Activated CD4-positive, alpha-beta T cell treated with anti-CD3 and anti-CD28 coated beads, Interleukin-2, amount 50 U/mL, for 4 hours (primary cell): ENCODE measurements at regions not wholly inside any gene's neighbourhood (a gene's known extent, or its start where the extent isn't known, plus 50 kb on each side); places are given as distances from the start of the nearest gene placed in this dataset.

Experiments
- DNase-seq, 2 experiments: peaks; one replicate each; pipeline ENCODE4 v3.0.0-alpha.2; 2020

- DNase-seq, result no peak
These were observed 410.4 kb upstream of the NPVF start for GRCh38 chr7:25638590-25639244.

DNA sequence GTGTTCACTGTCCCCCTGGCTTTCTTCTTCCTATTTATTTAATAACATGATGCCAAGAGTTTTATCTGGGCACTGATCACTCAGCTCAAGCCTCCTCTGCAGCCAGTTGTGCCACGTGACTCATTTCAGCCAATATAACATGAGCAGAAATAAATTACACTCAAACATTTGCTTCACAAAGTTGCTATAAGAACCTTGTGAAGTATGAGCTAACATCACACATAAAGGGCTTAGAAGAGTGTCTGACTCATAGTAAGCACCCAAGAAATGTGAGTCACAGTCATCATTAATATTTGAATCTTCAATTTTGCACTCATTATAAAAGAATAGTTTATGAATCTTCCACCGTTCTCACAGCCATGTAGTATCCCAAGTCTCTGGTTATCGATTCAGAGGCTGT is 414.6 kb upstream of the NPVF start:
- no peak for DNase-seq

DNA sequence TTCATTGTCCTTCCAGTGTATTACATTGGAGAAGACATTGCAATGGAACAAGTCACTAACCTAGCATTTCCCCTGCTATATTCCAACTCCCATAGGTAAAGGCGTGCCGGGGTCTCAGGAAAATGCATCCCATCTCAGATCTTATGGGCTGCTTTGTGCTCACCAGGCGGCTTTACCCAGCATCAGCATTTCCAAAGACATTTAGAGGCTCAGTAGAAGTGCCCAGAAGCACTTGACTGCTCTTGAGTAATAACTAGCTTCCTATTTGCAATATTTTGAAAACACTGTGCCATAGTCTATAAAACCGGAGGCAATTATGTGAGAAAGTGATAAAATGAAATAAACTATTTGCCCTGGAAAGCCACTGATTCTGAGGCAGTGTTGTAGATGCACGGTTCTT is 415.0 kb upstream of the NPVF start:
- DNase-seq, result no peak

GRCh38 chr7:25643770-25644394 is 415.6 kb upstream of the NPVF start:
- no peak for DNase-seq

- no peak for DNase-seq
These were observed 418.6 kb upstream of the NPVF start for GRCh38 chr7:25646726-25647413.

- DNase-seq, result no peak
These were observed 419.6 kb upstream of the NPVF start for GRCh38 chr7:25647872-25648271.

DNA sequence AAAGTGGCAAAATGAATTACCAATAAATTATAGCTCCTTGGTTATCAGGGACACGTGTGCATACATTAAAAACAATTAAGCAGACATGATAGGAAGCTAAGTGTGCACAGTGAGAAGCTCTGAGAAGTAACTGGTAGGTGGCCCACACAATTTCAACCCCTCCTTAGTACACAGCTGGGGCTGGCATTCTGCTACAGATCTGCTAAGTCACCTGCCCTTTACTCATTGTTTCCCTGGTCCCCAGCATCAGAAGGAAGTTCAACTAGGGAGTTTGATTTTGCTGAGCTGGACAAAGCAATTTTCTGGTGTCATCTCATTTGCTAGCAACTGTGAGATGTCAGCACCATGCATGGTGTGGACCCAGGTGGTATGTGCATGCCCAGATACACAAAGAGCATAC is 424.1 kb upstream of the NPVF start:
- DNase-seq, result no peak

GRCh38 chr7:25653384-25653783 is 425.1 kb upstream of the NPVF start:
- DNase-seq, result no peak

- DNase-seq, result no peak
These were observed 427.8 kb upstream of the NPVF start for GRCh38 chr7:25656071-25656470.

DNA sequence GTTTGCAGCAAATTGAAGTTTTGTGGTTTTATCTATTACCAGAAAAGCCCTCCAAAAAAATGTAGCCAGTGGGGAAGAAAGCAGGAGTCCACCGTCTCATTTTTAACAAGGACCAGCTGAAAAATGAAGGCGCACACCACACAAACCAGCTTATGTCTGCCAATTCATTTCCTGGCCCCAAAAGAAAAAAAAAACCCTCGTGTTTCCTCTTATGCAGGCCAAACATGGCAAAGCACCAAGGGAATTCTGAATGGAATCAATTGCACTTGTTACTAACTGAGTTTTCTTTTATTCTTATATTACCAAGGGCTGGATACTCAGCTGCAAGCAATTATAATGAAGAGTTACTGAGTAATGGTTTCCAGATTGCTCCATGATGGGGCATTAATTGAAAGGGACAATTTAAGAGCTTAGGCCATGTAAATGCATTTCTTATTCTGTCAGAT is 428.3 kb upstream of the NPVF start:
- DNase-seq, result no peak

DNA sequence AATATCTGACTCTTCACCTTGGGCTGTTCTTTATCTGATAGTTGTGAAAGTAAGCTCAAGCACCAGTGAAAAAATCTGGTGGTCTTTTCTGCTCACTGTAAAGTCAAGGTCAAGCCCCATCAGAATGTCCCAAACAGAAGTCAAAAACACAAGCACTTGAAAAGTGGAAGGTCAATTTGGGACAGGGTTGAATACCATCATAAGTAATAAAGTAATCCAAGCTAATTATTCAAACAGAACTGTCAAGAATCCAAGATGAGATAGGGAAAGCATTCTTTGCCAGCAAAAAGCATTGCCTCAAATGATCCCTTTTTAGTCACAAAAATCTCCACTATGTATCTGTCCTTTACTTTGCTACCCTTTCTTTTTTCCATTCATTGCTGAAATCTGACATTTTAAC is 430.1 kb upstream of the NPVF start:
- DNase-seq, result no peak

GRCh38 chr7:25659841-25660240 is 431.6 kb upstream of the NPVF start:
- no peak for DNase-seq

GRCh38 chr7:25662841-25663800 is 434.8 kb upstream of the NPVF start:
- DNase-seq, result no peak

GRCh38 chr7:25663877-25664276 is 435.6 kb upstream of the NPVF start:
- DNase-seq, result no peak

DNA sequence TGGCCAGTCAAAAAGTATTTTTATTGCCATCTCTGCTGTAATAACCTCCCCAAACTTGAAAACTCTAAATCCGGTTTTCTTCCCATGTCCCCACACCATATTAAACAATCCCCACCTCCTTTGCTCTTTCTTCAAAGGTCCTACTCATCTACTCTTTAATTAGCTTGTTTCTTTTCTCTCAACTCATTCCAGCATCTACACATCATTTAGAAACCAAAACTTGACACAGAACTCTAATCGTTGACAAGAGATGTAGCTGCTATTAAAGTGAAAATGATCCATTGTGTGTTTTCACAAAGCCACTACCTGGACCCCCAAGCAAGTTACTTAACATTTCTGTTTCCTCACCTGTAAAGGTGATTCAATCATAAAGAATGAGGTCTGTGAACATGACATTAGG is 436.3 kb upstream of the NPVF start:
- DNase-seq, result no peak

DNA sequence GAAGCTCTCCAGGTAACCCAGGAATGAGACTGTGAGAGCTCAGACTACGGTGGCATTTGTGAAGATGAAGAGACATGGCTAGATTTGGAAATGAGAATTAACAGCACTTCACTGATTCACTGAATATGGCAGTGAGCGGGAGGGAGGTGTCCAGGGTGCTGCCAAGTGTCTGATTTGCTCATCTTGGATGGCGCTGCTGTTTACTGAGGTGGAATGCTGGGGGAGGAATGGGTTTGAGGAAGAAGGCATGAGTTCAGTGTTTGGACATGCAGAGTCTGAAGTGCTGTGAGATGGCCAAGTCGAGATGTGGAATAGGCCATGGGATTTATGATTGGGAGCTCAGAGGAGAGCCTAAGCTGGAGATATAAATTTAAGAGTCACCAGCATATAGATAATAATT is 437.1 kb upstream of the NPVF start:
- DNase-seq, result no peak

DNA sequence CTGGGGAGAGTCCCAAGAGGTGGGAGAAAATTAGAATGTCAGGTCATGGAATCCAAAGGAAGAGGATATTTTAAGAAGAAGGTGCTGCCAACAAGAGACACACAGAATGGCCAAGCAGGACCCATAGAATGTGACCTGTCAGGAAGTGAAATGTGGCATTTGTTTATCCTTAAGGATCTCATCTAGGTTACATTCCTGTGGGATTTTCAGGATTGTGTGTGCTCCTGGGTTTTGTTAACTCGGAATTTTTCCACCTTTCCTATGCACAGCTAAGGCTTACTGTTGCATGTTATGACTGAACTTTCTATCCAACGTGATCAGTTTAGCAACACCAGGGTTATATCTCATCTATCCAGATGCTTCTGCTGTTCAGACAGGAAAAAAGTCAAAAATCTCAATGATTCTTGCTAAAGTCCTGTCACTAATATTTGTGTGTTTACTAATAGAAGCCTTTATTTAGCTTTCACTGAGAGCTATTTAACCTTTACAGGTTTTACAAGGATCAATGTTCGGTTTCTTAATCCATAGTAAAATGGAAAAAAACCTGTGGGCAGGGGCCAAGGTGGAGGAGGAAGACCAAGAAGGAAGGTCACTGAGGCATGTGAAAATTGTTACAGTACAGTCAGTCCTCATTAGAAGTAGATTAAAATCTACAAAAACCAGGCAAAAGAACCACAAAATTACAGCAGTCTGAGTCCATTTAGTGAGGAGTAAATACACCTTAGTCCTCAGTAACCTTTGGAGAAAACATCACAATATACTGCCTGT is 437.8 kb upstream of the NPVF start:
- DNase-seq, result no peak

DNA sequence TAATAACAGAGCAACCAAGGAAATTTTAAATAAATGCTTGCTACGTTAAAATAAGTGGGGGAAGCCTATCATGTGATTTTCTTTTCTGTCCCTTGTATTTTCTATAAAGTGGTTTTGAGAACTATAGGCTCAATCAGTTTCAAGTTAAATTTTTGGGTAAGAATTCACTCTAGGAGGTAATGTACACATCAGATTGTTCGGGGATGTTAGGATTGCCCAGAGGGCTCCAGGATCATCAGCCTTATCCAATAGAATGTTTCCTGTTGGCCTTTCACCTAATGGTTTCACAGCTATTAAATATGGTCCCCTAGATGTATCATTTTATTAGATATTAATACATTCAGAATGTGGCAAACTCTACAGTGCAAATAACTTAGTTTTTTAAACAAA is 438.4 kb upstream of the NPVF start:
- DNase-seq, result no peak

GRCh38 chr7:25669281-25669781 is 441.0 kb upstream of the NPVF start:
- DNase-seq, result no peak

DNA sequence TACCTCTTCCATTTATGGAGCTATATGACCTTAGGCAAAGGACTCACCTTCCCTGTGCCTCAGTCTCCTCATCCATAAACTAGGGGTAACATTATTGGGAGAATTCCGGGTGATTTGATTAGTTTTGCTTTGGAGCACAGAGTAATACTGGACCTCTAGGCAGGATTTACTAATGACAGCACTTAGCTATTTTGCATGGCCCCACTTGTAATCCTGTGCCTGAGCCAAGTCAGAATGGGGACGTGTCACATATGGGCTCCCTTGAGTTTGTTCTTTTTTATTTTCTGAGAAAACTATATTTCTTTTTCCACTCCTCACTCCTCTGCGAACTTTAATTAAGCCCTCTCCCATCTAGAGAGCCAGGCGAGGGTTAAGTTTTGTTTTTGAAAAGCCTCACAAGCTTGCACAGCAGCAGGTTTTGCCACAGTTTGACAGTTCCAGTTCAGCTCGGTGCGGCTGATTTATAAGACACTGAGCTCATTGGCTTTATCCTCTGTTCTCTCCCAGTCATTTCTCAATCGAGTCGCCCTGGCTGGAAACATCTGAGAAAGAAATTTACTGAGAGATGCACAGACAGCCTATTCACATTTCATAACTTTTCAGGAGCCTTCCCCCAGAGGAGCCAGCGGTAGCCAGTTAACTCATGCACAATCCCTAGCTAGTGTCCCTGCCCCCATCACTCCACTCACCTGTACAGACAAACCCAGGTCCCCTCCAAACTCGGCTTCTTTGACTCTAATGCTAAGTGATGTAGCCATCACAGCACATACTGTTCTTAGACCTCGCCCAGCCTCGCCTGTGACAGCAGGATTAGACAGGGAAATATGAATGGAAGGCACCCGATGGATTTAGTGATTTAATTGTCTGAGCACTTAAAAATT is 441.9 kb upstream of the NPVF start:
- DNase-seq, result no peak

DNA sequence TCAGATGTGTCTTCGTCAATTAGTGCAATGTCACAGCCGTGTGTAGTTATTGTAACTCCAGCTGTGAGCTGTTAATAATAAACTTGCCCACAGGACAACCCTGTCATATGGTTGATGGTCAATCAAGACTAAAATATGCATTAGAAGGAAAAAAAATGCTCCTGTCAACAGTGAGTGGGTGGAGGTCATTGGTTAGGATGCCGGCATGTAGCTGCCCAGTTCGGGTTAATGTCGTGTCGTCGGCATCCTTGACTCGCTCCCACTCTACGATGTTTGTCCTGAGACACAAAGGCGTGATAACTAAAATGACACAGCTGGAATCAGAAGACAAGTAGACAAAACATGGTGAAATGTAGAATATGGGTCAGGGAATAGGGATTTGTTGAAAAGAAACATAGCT is 442.8 kb upstream of the NPVF start:
- no peak for DNase-seq
